ENCODE measurements at regions not wholly inside any gene's neighbourhood (a gene's known extent, or its start where the extent isn't known, plus 50 kb on each side); places are given as distances from the start of the nearest gene placed in this dataset.

DNA sequence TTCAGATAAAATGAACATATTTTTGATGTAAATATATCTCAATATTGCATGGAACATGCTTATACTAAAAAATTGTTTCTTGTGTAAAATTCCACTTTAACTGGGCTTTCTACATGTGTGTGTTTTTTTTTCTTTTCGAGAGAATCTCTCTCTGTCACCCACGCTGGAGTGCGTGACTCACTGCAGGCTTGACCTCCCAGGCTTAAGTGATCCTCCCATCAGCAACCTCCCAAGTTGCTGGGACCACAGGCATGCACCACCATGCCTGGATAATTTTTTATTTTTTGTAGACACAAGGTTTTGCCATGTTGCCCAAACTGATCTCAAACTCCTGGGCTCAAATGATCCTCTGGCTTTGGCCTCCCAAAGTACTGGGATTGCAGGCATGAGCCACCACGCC is 254.6 kb downstream of the LOXHD1 start:
- no peaks in the 10 kb centered on the region for H3K4me1 ChIP-seq (ENCODE audit: insufficient read depth, low read length, poor library complexity, severe bottlenecking)
- POLR2A ChIA-PET (ENCODE audit: low non-redundant PET): no interaction called here
- CTCF ChIA-PET: no interaction called here

DNA sequence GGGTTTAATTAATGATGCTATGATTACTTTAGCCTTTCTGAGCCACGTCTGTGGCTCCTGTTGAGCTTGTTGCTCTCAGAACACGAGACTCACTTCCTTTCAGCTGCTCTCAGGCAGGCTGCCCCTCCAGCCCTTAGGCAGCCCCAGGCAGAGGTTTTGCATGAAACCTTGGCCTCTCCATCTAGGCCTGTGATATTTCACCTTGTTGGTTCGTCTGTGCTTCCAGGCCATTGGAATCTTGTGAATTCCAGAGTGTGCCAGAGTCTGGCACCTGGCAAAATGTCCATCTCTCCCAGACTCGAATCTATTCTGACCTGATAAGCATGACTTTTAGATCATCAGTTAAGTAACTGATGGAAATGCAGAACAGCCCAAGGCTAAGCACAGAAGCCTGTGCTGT is 254.1 kb downstream of the LOXHD1 start:
- ChIA-PET CTCF (no interaction called here), POLR2A (ENCODE audit: low non-redundant PET) (no interaction called here)
- intact Hi-C loops (cut with micrococcal nuclease; ENCODE audit: unreplicated experiment): no loop called here
- no peak for DNase-seq (ENCODE audit: low spot score)
- no TSS peak for BruUV-seq (replicated peaks)
- Histone ChIP-seq H3K27ac (ENCODE audit: low read depth, low read length, poor library complexity, severe bottlenecking) (no peak overlapping the region), H3K9me3 (ENCODE audit: low read depth, low read length, poor library complexity, severe bottlenecking) (no peaks in the 10 kb centered on the region), H3K36me3 (ENCODE audit: insufficient read depth, low read length, poor library complexity, severe bottlenecking) (no peaks in the 10 kb centered on the region), H3K4me1 (ENCODE audit: insufficient read depth, low read length, poor library complexity, severe bottlenecking) (no peaks in the 10 kb centered on the region), H3K4me3 (ENCODE audit: low read depth, low read length, poor library complexity, severe bottlenecking) (no peak overlapping the region), H3K27me3 (replicated peaks; ENCODE audit: insufficient read depth, low read depth, low read length, poor library complexity) (no peaks in the 10 kb centered on the region)
- TF ChIP-seq EZH2 (IDR thresholded peaks at IDR 0.05; ENCODE audit: borderline replicate concordance, low read depth, low read length, poor library complexity, severe bottlenecking): no peak
- TF ChIP-seq, protein P1, sequence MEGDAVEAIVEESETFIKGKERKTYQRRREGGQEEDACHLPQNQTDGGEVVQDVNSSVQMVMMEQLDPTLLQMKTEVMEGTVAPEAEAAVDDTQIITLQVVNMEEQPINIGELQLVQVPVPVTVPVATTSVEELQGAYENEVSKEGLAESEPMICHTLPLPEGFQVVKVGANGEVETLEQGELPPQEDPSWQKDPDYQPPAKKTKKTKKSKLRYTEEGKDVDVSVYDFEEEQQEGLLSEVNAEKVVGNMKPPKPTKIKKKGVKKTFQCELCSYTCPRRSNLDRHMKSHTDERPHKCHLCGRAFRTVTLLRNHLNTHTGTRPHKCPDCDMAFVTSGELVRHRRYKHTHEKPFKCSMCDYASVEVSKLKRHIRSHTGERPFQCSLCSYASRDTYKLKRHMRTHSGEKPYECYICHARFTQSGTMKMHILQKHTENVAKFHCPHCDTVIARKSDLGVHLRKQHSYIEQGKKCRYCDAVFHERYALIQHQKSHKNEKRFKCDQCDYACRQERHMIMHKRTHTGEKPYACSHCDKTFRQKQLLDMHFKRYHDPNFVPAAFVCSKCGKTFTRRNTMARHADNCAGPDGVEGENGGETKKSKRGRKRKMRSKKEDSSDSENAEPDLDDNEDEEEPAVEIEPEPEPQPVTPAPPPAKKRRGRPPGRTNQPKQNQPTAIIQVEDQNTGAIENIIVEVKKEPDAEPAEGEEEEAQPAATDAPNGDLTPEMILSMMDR (conservative IDR thresholded peaks at IDR 0.05; ENCODE audit: low read depth, low read length): no peak

More for the DNA sequence above, 254.6 kb downstream of the LOXHD1 start:
- intact Hi-C loops (cut with micrococcal nuclease; ENCODE audit: unreplicated experiment): no loop called here
- no TSS peak for BruUV-seq (replicated peaks)
- no peak overlapping the region for H3K4me3 ChIP-seq (ENCODE audit: low read depth, low read length, poor library complexity, severe bottlenecking)
- H3K27ac ChIP-seq (ENCODE audit: low read depth, low read length, poor library complexity, severe bottlenecking): no peak overlapping the region
- H3K27me3 ChIP-seq (replicated peaks; ENCODE audit: insufficient read depth, low read depth, low read length, poor library complexity): no peaks in the 10 kb centered on the region
- TF ChIP-seq, protein P1 (conservative IDR thresholded peaks at IDR 0.05; ENCODE audit: low read depth, low read length): no peak
- TF ChIP-seq EZH2 (IDR thresholded peaks at IDR 0.05; ENCODE audit: borderline replicate concordance, low read depth, low read length, poor library complexity, severe bottlenecking): no peak
- H3K36me3 ChIP-seq (ENCODE audit: insufficient read depth, low read length, poor library complexity, severe bottlenecking): no peaks in the 10 kb centered on the region
- no peak for DNase-seq (ENCODE audit: low spot score)
- no peaks in the 10 kb centered on the region for H3K9me3 ChIP-seq (ENCODE audit: low read depth, low read length, poor library complexity, severe bottlenecking)

DNA sequence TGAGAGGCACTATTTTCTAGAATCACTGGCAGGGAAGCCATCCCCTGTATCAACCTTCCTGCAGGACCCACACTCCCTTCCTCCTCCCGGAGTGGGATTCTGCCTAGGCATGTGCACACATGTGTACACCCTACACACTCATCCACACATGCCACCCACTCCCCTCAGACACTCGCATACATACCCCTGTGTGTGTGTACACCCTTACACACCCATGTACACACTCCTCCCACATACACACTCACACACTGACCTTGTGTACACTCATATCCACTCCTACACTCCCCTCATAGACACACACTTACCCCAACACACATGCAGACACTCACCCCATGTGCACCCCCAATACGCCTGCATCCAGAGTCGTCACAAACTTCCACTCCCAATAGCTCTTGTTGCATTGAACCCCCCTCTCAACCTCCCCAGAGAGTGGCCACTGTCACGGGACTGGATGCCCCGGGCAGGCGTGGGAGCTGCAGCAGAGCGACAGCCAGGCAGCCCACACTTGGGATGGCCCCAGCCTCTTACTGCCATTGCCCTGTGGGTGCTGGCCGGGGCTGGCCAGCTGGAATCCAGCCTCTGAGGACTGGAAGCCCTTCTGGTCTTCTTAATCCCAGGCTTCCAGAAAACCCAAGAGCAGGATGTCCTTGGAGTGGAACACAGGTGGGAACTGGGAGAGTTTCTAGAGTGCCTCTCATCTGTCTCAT is 251.0 kb downstream of the LOXHD1 start:
- no peak for TF ChIP-seq EZH2 (IDR thresholded peaks at IDR 0.05; ENCODE audit: borderline replicate concordance, low read depth, low read length, poor library complexity, severe bottlenecking)
- TF ChIP-seq, protein P1 (conservative IDR thresholded peaks at IDR 0.05; ENCODE audit: low read depth, low read length): no peak
- intact Hi-C loops (cut with micrococcal nuclease; ENCODE audit: unreplicated experiment): no loop called here
- no peaks in the 10 kb centered on the region for H3K4me1 ChIP-seq (ENCODE audit: insufficient read depth, low read length, poor library complexity, severe bottlenecking)
- DNase-seq (ENCODE audit: low spot score): no peak
- H3K9me3 ChIP-seq (ENCODE audit: low read depth, low read length, poor library complexity, severe bottlenecking): no peaks in the 10 kb centered on the region
- no peak overlapping the region for H3K27ac ChIP-seq (ENCODE audit: low read depth, low read length, poor library complexity, severe bottlenecking)
- BruUV-seq (replicated peaks): no TSS peak
- CTCF ChIA-PET: no interaction called here
- no peaks in the 10 kb centered on the region for H3K36me3 ChIP-seq (ENCODE audit: insufficient read depth, low read length, poor library complexity, severe bottlenecking)
- H3K4me3 ChIP-seq (ENCODE audit: low read depth, low read length, poor library complexity, severe bottlenecking): no peak overlapping the region
- POLR2A ChIA-PET (ENCODE audit: low non-redundant PET): no interaction called here
- no peaks in the 10 kb centered on the region for H3K27me3 ChIP-seq (replicated peaks; ENCODE audit: insufficient read depth, low read depth, low read length, poor library complexity)

Measured in A673 (cell line).